Kasumi-1 (cell line): ENCODE measurements at regions not wholly inside any gene's neighbourhood (a gene's known extent, or its start where the extent isn't known, plus 50 kb on each side); places are given as distances from the start of the nearest gene placed in this dataset.

Source experiments
- DNase-seq, 2 experiments: peaks; one replicate each; lab custom pipeline; 2025; lab: John Stamatoyannopoulos, UW

DNA sequence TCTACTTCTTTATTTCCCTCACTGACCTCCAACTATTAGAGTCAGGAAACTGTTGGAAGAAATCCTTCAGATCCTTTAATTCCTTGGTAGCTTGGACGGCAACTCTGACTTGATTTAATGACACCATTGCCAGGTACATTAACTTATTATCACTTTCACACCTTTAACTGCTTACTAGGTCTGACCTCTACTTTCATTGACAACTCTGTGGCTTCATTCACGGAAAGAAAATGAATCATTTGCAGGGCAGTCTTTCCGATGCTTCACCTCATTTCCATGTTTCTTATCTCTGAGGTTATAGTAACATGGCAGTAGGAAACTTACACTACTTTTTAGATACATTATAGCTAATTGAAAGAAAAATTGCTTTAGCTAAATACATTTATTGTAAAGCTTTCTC is 82.6 kb upstream of the PDGFD start:
- no peak for DNase-seq

DNA sequence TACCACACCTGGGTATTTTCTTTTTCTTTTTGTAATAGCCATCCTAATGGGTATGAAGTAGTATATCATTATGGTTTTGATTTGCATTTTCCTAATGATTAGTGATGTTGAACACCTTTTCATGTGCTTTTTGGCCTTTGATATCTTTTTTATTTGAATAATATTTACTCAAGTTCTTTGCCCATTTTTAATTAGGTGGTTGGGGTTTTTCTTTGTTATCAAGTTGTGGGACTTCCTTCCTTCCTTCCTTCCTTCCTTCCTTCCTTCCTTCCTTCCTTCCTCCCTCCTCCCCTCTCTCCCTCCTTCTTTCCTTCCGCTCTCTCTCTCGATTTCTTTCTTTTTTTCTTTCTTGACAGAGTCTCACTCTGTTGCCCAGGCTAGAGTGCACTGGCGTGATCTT is 75.0 kb upstream of the PDGFD start:
- DNase-seq = no peak

DNA sequence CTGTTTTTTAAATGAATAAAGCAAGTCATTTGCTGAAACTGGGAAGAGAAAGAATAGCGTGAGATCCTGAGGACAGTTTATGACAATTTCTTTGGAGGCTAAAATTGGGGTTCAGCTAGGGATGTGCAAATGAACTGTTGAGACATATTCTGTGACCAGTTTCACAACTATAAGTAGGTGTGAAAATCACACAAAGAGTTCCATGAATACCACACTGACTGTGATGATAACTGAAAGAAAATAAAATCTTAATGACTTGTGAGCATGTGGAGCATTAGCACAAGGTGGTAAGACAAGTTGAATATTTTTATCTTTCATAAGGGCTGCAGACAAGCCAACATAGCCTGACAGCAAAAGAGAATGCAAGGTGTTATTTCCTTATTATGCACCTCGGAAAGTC is 61.1 kb upstream of the PDGFD start:
- no peak for DNase-seq

DNA sequence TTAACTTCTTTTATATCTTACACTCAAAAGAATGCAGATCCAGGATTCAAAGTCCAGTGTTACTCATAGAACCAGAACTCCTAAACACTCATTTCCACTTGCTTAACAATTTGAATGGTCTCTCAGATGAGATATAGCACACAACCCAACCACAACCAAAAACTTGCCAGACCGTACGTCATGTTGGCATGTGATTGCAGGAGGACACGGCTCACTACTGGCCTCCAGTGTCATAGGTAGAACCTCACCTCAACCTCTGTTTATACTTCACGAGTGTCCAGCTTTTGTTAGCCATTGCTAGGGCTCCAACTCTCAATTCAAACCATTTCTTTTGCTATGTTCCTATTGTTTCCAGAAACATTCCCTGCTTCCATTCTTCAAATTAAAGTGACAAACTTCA is 58.5 kb upstream of the PDGFD start:
- no peak for DNase-seq

DNA sequence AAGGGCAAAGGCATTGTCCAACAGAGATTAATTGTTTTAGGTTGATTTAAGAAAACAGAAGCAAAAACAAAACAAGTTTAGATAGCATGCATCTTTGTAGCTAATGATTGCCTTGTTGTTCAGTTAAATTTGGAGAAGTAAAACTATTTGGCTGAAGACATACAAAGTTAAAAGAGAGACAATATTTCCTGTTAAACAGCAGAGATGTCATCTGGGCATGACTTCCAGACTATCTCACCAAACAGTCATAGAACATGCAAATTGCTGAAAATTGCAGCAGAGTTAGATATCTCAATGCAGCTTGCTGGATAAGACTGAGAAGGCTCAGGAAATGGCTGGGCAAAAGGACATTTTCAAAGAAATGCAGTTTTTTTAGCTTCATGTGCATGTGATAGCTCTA is 57.5 kb upstream of the PDGFD start:
- no peak for DNase-seq

DNA sequence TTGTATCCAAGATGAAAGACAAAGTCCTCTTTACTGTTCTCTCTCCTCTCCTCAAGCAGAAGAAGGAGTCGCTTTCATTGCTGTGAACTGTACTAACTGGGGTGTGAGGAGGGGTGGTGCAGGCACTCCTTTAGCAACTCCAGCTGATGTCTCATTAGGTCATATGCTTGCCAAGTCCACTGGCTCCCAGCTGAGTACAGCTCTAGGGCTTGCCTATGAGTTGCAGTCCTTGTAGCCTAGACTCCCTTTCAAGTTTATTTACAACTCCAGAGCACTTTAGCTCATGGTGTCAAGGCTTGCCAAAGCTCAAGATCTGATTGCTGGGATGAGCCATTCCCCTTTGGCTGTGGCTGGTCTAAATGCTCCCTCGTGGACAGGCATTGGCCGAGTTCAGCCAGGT is 55.1 kb upstream of the PDGFD start:
- no peak for DNase-seq

DNA sequence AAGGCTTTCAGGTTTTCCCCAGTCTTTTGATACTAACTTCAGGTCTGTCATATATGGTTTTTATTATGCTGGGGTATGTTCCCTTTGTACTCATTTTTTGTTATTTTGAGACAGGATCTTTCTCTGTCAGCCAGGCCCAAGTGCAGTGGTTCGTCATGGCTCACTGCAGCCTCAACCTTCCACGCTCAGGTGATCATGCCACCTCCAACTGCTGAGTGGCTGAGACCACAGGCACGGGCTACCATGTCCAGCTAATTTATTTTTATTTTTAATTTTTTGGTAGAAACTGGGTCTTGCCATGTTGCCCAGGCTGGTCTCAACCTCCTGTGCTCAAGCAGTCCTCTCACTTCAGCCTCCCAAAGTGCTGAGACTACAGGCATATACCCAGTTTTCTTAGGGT is 50.6 kb upstream of the PDGFD start:
- DNase-seq = no peak
